HepG2 (cell line): ENCODE measurements at regions not wholly inside any gene's neighbourhood (a gene's known extent, or its start where the extent isn't known, plus 50 kb on each side); places are given as distances from the start of the nearest gene placed in this dataset.

Source experiments
- ATAC-seq: fragments of 200-7000 bp; cut with Tn5 transposase; 3 replicates; pipeline ENCODE4 v1.9.1; 2020; ENCODE audit warnings: mild to moderate bottlenecking, moderate library complexity
- BruUV-seq: library from RNA; stranded (reverse); fragments of 400-500 nt; replicated peaks from 2 replicates; lab custom pipeline; 2021; lab: Mats Ljungman, UMichigan
- CTCF ChIA-PET: fragments of 300-600 bp; formaldehyde crosslinking; extraction: SDS; loops from one replicate; lab custom pipeline; 2021; ENCODE audit warnings: low total read pairs, inconsistent platforms, low intra/inter-chr PET ratio; lab: Yijun Ruan, JAX
- POLR2A ChIA-PET: fragments of 350-600 bp; sonication (Branson Sonifier 250); formaldehyde crosslinking; loops from one replicate; lab custom pipeline; 2020; ENCODE audit warnings: antibody characterized with exemption, inconsistent platforms; lab: Yijun Ruan, JAX
- DNase-seq: peaks from one replicate; pipeline ENCODE4 v3.0.0-alpha.2; 2015; ENCODE audit warnings: low spot score
- FAIRE-seq: peaks from 3 replicates; lab custom pipeline; 2011; peaks lifted over from hg19 to GRCh38; lab: Jason Lieb, UNC
- H2AFZ ChIP-seq: one replicate; pipeline ENCODE4 v1.6.1; 2011; ENCODE audit warnings: low read length, inconsistent platforms
- H3K27ac ChIP-seq: fragments of 300-600 bp; 3 replicates; pipeline ENCODE4 v1.8.0; 2011; ENCODE audit warnings: mixed run types, mild to moderate bottlenecking, mixed read lengths, low read length, inconsistent platforms; ENCODE audit not compliant: insufficient read depth; ENCODE audit errors: extremely low read length
- H3K27me3 ChIP-seq, 2 experiments: fragments of 200-600 bp in 1 of 2; 2 replicates in 1 of 2; 3 replicates in 1 of 2; pipeline versions ENCODE4 v1.6.0 to v1.8.0; 2011; ENCODE audit warnings: low read length in 2 of 2, mild to moderate bottlenecking in 2 of 2, moderate library complexity in 2 of 2, inconsistent platforms in 1 of 2; ENCODE audit not compliant: insufficient read depth in 2 of 2, control insufficient read depth in 1 of 2
- H3K36me3 ChIP-seq, 2 experiments: fragments of 200-600 bp in 1 of 2; replicated peaks in 1 of 2; 2 replicates in 1 of 2; 3 replicates in 1 of 2; pipeline versions ENCODE4 v1.5.1 to v1.8.0; 2011; ENCODE audit warnings: low read length in 2 of 2, inconsistent platforms in 1 of 2; ENCODE audit not compliant: insufficient read depth in 2 of 2, control insufficient read depth in 1 of 2
- H3K4me1 ChIP-seq: 2 replicates; pipeline ENCODE4 v1.5.1; 2012; ENCODE audit warnings: low read length, inconsistent platforms; ENCODE audit not compliant: insufficient read depth
- H3K4me2 ChIP-seq: 2 replicates; pipeline ENCODE4 v1.6.0; 2011; ENCODE audit warnings: low read depth, low read length, inconsistent platforms
- H3K4me3 ChIP-seq, 3 experiments: fragments of 200-600 bp in 1 of 3; sonication (generic), shearing (Covaris generic) in 1 of 3; replicated peaks in 1 of 3; 2 replicates each; pipeline ENCODE4 v1.5.1; 2011 to 2016; ENCODE audit warnings: low read length in 3 of 3, inconsistent platforms in 2 of 3, low read depth in 2 of 3, mild to moderate bottlenecking in 2 of 3, control low read depth in 1 of 3, mixed read lengths in 1 of 3; ENCODE audit not compliant: insufficient read depth in 1 of 3
- H3K79me2 ChIP-seq: one replicate; pipeline ENCODE4 v1.6.1; 2011; ENCODE audit warnings: low read length, inconsistent platforms; ENCODE audit not compliant: insufficient read depth
- H3K9ac ChIP-seq: 2 replicates; pipeline ENCODE4 v1.6.0; 2011; ENCODE audit warnings: mild to moderate bottlenecking, low read depth, low read length, inconsistent platforms; ENCODE audit not compliant: insufficient read depth
- H3K9me3 ChIP-seq: 2 replicates; pipeline ENCODE4 v1.5.1; 2012; ENCODE audit warnings: mild to moderate bottlenecking, low read length
- H4K20me1 ChIP-seq: 2 replicates; pipeline ENCODE4 v1.6.0; 2011; ENCODE audit warnings: inconsistent platforms, mild to moderate bottlenecking, low read length, moderate library complexity; ENCODE audit not compliant: insufficient read depth
- CENPT ChIP-seq: sonication (generic); formaldehyde crosslinking; IDR thresholded peaks from 2 replicates; pipeline ENCODE4 v1.8.0; 2022; ENCODE audit warnings: low read depth, mild to moderate bottlenecking, moderate library complexity, missing genetic modification reagents
- DPF2 ChIP-seq: sonication (generic); formaldehyde crosslinking; IDR thresholded peaks from 2 replicates; pipeline ENCODE4 v1.4.0; 2020; ENCODE audit warnings: mild to moderate bottlenecking, low read depth, missing genetic modification reagents, borderline replicate concordance
- HOXD1 ChIP-seq: sonication (generic); formaldehyde crosslinking; IDR thresholded peaks from 2 replicates; pipeline ENCODE4 v1.5.0; 2020; ENCODE audit warnings: missing genetic modification reagents
- IKZF4 ChIP-seq: sonication (generic); formaldehyde crosslinking; IDR thresholded peaks from 2 replicates; pipeline ENCODE4 v1.5.1; 2020; ENCODE audit warnings: borderline replicate concordance, mild to moderate bottlenecking, low read depth, missing genetic modification reagents; ENCODE audit errors: not compliant biosample characterization
- KDM6A ChIP-seq: IDR thresholded peaks from 2 replicates; pipeline ENCODE4 v1.6.1; 2016; ENCODE audit warnings: low read depth
- MBNL3 ChIP-seq: fragments of 250-450 bp; sonication (Bioruptor Pico); conservative IDR thresholded peaks from 2 replicates; pipeline ENCODE4 v1.8.0; 2022; ENCODE audit warnings: mild to moderate bottlenecking, inconsistent platforms
- MYC ChIP-seq: sonication (generic); formaldehyde crosslinking; IDR thresholded peaks from 2 replicates; pipeline ENCODE4 v1.9.0; 2021; ENCODE audit warnings: missing genetic modification reagents, borderline replicate concordance
- NFATC3 ChIP-seq: sonication (generic); formaldehyde crosslinking; IDR thresholded peaks from 2 replicates; pipeline ENCODE4 v1.5.1; 2020; ENCODE audit warnings: mild to moderate bottlenecking, missing genetic modification reagents
- NFKBIZ ChIP-seq: IDR thresholded peaks from 2 replicates; pipeline ENCODE4 v1.6.1; 2018; ENCODE audit warnings: missing genetic modification reagents, missing compliant biosample characterization
- NR2F6 ChIP-seq, 2 experiments: IDR thresholded peaks; 2 replicates each; pipeline ENCODE4 v1.6.1; 2016; ENCODE audit warnings: antibody characterized with exemption in 1 of 2, mild to moderate bottlenecking in 1 of 2
- TAF15 ChIP-seq: fragments of 200-400 bp; formaldehyde crosslinking; IDR thresholded peaks from one replicate; pipeline ENCODE4 v1.6.1; 2018; ENCODE audit warnings: mild to moderate bottlenecking, low read depth, low read length; ENCODE audit not compliant: poor library complexity, severe bottlenecking
- TP53 ChIP-seq: sonication (generic); formaldehyde crosslinking; conservative IDR thresholded peaks from 2 replicates; pipeline ENCODE4 v1.4.0; 2020; ENCODE audit warnings: missing genetic modification reagents
- YEATS4 ChIP-seq: sonication (generic); formaldehyde crosslinking; IDR thresholded peaks from 2 replicates; pipeline ENCODE4 v1.4.0; 2020; ENCODE audit warnings: missing genetic modification reagents, borderline replicate concordance
- ZBTB38 ChIP-seq: sonication (generic); formaldehyde crosslinking; IDR thresholded peaks from 2 replicates; pipeline ENCODE4 v1.5.1; 2020; ENCODE audit warnings: mild to moderate bottlenecking, missing genetic modification reagents
- ZBTB7A ChIP-seq: sonication (generic); formaldehyde crosslinking; IDR thresholded peaks from 2 replicates; pipeline ENCODE4 v1.8.0; 2022; ENCODE audit warnings: mild to moderate bottlenecking, missing genetic modification reagents
- ZNF557 ChIP-seq: sonication (generic); formaldehyde crosslinking; IDR thresholded peaks from 2 replicates; pipeline ENCODE4 v1.4.0; 2020; ENCODE audit warnings: missing genetic modification reagents
- ZNF572 ChIP-seq: sonication (generic); formaldehyde crosslinking; IDR thresholded peaks from 2 replicates; pipeline ENCODE4 v1.5.1; 2020; ENCODE audit warnings: mild to moderate bottlenecking, missing genetic modification reagents
- ZNF790 ChIP-seq: sonication (generic); formaldehyde crosslinking; IDR thresholded peaks from 2 replicates; pipeline ENCODE4 v1.8.0; 2022; ENCODE audit warnings: missing genetic modification reagents, mild to moderate bottlenecking, borderline replicate concordance
- ZNF879 ChIP-seq: sonication (generic); formaldehyde crosslinking; IDR thresholded peaks from 2 replicates; pipeline ENCODE4 v1.8.1; 2023; ENCODE audit warnings: missing genetic modification reagents
- WGBS: methylation state at CpG from one replicate; pipeline ENCODE4 v1.1.6; 2017; ENCODE audit warnings: low lambda C conversion rate; 5-methylcytosine and 5-hydroxymethylcytosine counted together
- in situ Hi-C: cut with HindIII; loops from 2 replicates; pipeline ENCODE4 v1.10.0; 2017; ENCODE audit warnings: low pct_unique_long_range_greater_than_20kb; ENCODE audit not compliant: extremely low pct_ligation_motif_present
- intact Hi-C: fragments of 100-400 bp; cut with micrococcal nuclease; formaldehyde crosslinking; loops from one replicate; pipeline ENCODE4 v1.10.0; 2022; ENCODE audit not compliant: unreplicated experiment
- TF ChIP-seq, protein P1 (sequence below): sonication (generic); formaldehyde crosslinking; IDR thresholded peaks from 2 replicates; pipeline ENCODE4 v1.4.0; 2020; ENCODE audit warnings: missing genetic modification reagents
- TF ChIP-seq, protein P2 (sequence below): sonication (generic); formaldehyde crosslinking; IDR thresholded peaks from 2 replicates; pipeline ENCODE4 v1.4.0; 2020; ENCODE audit warnings: missing genetic modification reagents, borderline replicate concordance

DNA sequence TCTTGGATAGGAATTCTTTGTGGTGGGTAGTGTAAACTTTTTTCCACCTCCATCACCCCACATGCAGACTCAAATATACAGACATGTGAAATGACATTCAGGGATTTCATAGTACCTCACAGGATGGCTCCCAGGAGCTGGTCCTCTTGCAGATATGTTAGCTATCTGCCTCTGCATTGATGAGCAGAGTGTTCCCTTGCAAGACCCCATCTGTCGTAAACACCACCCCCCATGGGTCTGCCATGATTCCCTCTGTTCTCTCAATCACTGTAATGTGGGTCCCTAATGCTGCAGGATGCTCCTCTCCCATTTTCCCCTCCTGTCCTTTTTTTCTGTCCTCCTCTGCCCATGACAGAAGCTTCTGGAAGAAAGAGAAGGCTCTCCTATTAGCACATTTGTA, 391.2 kb upstream of the PODXL start (continued):
- TF ChIP-seq ZBTB38 (CRISPR knock-in tag): no peak
- TF ChIP-seq TAF15: no peak
- no peak for TF ChIP-seq IKZF4 (CRISPR knock-in tag)
- no peak for TF ChIP-seq CENPT
- TF ChIP-seq, protein P1, sequence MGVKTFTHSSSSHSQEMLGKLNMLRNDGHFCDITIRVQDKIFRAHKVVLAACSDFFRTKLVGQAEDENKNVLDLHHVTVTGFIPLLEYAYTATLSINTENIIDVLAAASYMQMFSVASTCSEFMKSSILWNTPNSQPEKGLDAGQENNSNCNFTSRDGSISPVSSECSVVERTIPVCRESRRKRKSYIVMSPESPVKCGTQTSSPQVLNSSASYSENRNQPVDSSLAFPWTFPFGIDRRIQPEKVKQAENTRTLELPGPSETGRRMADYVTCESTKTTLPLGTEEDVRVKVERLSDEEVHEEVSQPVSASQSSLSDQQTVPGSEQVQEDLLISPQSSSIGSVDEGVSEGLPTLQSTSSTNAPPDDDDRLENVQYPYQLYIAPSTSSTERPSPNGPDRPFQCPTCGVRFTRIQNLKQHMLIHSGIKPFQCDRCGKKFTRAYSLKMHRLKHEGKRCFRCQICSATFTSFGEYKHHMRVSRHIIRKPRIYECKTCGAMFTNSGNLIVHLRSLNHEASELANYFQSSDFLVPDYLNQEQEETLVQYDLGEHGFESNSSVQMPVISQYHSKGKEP (CRISPR knock-in tag): no peak
- TF ChIP-seq, all 625 proteins: peak for 0

- H3K9ac ChIP-seq: no peak overlapping the region
- CTCF ChIA-PET: interaction anchor here (1.6 to 2.6 kb wide), 3 partner anchors 103 to 635 kb away, joined by 7 to 13 read pairs (median 9); no protein-coding TSS in a partner anchor
- peak overlapping the region; percentile 33; the same call in 1 of the 2 replicates for H3K4me2 ChIP-seq
- POLR2A ChIA-PET: no interaction called here
- DNase-seq (no peak), FAIRE-seq (no peak), ATAC-seq (peak; percentile 10)
- no peak overlapping the region for H3K4me3 ChIP-seq
- BruUV-seq: no TSS peak
- no peaks in the 10 kb centered on the region for H3K36me3 ChIP-seq
- H3K4me1 ChIP-seq: peaks cover 31% of the 10 kb centered on the region
- H3K27me3 ChIP-seq: peaks cover 4 to 43% of the 10 kb centered on the region in 2 experiments; a peak in 4 of 5 replicates
- H3K79me2 ChIP-seq: no peaks in the 10 kb centered on the region
- H3K27ac ChIP-seq: no peak overlapping the region
- H4K20me1 ChIP-seq: no peaks in the 10 kb centered on the region
- in situ Hi-C loops (loop anchor here (5.0 to 10.0 kb wide), 3 partner anchors 209 to 631 kb away; partner anchors contain the start of gene PLXNA4), intact Hi-C loops (loop anchor here (1.0 kb wide), 2 partner anchors 103 to 305 kb away; no protein-coding TSS in a partner anchor)
- no peak overlapping the region for H2AFZ ChIP-seq
- H3K9me3 ChIP-seq: no peaks in the 10 kb centered on the region
- WGBS: 37% methylated on average over 6 of the region's 14 CpGs
- TF ChIP-seq ZNF572 (CRISPR knock-in tag) (no peak), ZNF879 (CRISPR knock-in tag) (no peak), YEATS4 (CRISPR knock-in tag) (no peak), HOXD1 (CRISPR knock-in tag) (no peak), ZNF557 (CRISPR knock-in tag) (no peak), KDM6A (CRISPR knock-in tag) (no peak), MYC (CRISPR knock-in tag) (no peak), NFATC3 (CRISPR knock-in tag) (no peak), TP53 (CRISPR knock-in tag) (no peak), DPF2 (CRISPR knock-in tag) (no peak), NFKBIZ (CRISPR knock-in tag) (no peak), ZBTB7A (CRISPR knock-in tag) (no peak), NR2F6 (IDR thresholded peaks at IDR 0.05) (no peak), NR2F6 (CRISPR knock-in tag; IDR thresholded peaks at IDR 0.05) (no peak), ZNF790 (CRISPR knock-in tag) (no peak), MBNL3 (CRISPR knock-in tag) (no peak)
- TF ChIP-seq, protein P2, sequence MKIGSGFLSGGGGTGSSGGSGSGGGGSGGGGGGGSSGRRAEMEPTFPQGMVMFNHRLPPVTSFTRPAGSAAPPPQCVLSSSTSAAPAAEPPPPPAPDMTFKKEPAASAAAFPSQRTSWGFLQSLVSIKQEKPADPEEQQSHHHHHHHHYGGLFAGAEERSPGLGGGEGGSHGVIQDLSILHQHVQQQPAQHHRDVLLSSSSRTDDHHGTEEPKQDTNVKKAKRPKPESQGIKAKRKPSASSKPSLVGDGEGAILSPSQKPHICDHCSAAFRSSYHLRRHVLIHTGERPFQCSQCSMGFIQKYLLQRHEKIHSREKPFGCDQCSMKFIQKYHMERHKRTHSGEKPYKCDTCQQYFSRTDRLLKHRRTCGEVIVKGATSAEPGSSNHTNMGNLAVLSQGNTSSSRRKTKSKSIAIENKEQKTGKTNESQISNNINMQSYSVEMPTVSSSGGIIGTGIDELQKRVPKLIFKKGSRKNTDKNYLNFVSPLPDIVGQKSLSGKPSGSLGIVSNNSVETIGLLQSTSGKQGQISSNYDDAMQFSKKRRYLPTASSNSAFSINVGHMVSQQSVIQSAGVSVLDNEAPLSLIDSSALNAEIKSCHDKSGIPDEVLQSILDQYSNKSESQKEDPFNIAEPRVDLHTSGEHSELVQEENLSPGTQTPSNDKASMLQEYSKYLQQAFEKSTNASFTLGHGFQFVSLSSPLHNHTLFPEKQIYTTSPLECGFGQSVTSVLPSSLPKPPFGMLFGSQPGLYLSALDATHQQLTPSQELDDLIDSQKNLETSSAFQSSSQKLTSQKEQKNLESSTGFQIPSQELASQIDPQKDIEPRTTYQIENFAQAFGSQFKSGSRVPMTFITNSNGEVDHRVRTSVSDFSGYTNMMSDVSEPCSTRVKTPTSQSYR (CRISPR knock-in tag): no peak
Observed at GRCh38 chr7:131945957-131946544, 389.6 kb upstream of the PODXL start.
